Caco-2 (cell line): ENCODE measurements at regions not wholly inside any gene's neighbourhood (a gene's known extent, or its start where the extent isn't known, plus 50 kb on each side); places are given as distances from the start of the nearest gene placed in this dataset.

Source experiments
- BruUV-seq: library from RNA; stranded (reverse); fragments of 400-500 nt; replicated peaks from 2 replicates; lab custom pipeline; 2021; lab: Mats Ljungman, UMichigan
- CTCF ChIA-PET: fragments of 300-600 bp; sonication (Branson Sonifier 250); formaldehyde crosslinking; loops from one replicate; lab custom pipeline; 2022; ENCODE audit warnings: antibody characterized with exemption; lab: Charles Lee
- POLR2A ChIA-PET: fragments of 300-600 bp; sonication (Branson Sonifier 250); formaldehyde crosslinking; loops from one replicate; lab custom pipeline; 2022; ENCODE audit warnings: antibody characterized with exemption; lab: Charles Lee
- DNase-seq, 2 experiments: peaks; one replicate each; pipeline versions ENCODE4 v3.0.0 to v3.0.0-alpha.2; 2020 to 2022
- H3K27me3 ChIP-seq: replicated peaks from 2 replicates; pipeline ENCODE4 v1.6.0; 2011; ENCODE audit warnings: low read length; ENCODE audit not compliant: control insufficient read depth, insufficient read depth
- H3K36me3 ChIP-seq: 2 replicates; pipeline ENCODE4 v1.5.1; 2011; ENCODE audit warnings: low read length; ENCODE audit not compliant: control insufficient read depth, insufficient read depth
- H3K4me1 ChIP-seq: fragments of 250-450 bp; sonication (Bioruptor Pico); 2 replicates; pipeline ENCODE4 v1.5.1; 2020; ENCODE audit warnings: mild to moderate bottlenecking
- H3K4me3 ChIP-seq: 2 replicates; pipeline ENCODE4 v1.5.1; 2011; ENCODE audit warnings: low read depth, mild to moderate bottlenecking, control low read depth, low read length
- H3K9me3 ChIP-seq: fragments of 250-450 bp; sonication (Bioruptor Pico); 2 replicates; pipeline ENCODE4 v1.5.1; 2020; ENCODE audit warnings: mild to moderate bottlenecking, moderate library complexity
- H3K27ac Mint-ChIP-seq: one replicate; pipeline ENCODE4 v1.8.0; 2022; ENCODE audit warnings: mixed read lengths; ENCODE audit not compliant: unreplicated experiment
- H3K27me3 Mint-ChIP-seq: one replicate; pipeline ENCODE4 v1.8.0; 2022; ENCODE audit warnings: mixed read lengths; ENCODE audit not compliant: insufficient read depth, unreplicated experiment
- H3K36me3 Mint-ChIP-seq: one replicate; pipeline ENCODE4 v1.8.0; 2022; ENCODE audit warnings: mild to moderate bottlenecking, mixed read lengths; ENCODE audit not compliant: insufficient read depth, unreplicated experiment
- H3K4me1 Mint-ChIP-seq: one replicate; pipeline ENCODE4 v1.8.0; 2022; ENCODE audit warnings: low read depth, mixed read lengths; ENCODE audit not compliant: unreplicated experiment
- H3K4me3 Mint-ChIP-seq: one replicate; pipeline ENCODE4 v1.8.0; 2022; ENCODE audit warnings: mild to moderate bottlenecking, moderate library complexity, mixed read lengths; ENCODE audit not compliant: unreplicated experiment
- H3K9me3 Mint-ChIP-seq: one replicate; pipeline ENCODE4 v1.8.0; 2022; ENCODE audit warnings: mixed read lengths; ENCODE audit not compliant: unreplicated experiment
- CTCF ChIP-seq, 2 experiments: fragments of 200-600 bp in 1 of 2; IDR thresholded peaks; 1 replicate in 1 of 2; 2 replicates in 1 of 2; pipeline versions ENCODE4 v1.5.1 to v1.8.0; 2011 to 2022; ENCODE audit warnings: antibody characterized with exemption in 1 of 2, control low read depth in 1 of 2, inconsistent platforms in 1 of 2, low read depth in 1 of 2, low read length in 1 of 2, mild to moderate bottlenecking in 1 of 2, moderate library complexity in 1 of 2; ENCODE audit not compliant: insufficient read depth in 1 of 2, severe bottlenecking in 1 of 2, unreplicated experiment in 1 of 2
- intact Hi-C: fragments of 100-400 bp; cut with micrococcal nuclease; formaldehyde crosslinking; loops from one replicate; pipeline ENCODE4 v1.10.0; 2022; ENCODE audit not compliant: unreplicated experiment

- Histone ChIP-seq H3K9me3 (no peaks in the 10 kb centered on the region), H3K27me3 (no peaks in the 10 kb centered on the region), H3K4me1 (no peaks in the 10 kb centered on the region), H3K4me3 (no peak overlapping the region), H3K36me3 (no peaks in the 10 kb centered on the region)
- Mint-ChIP-seq H3K27ac (no peak overlapping the region), H3K4me1 (no peaks in the 10 kb centered on the region), H3K27me3 (no peaks in the 10 kb centered on the region), H3K36me3 (no peaks in the 10 kb centered on the region), H3K9me3 (no peaks in the 10 kb centered on the region), H3K4me3 (no peak overlapping the region)
- BruUV-seq: no TSS peak
- intact Hi-C loops: no loop called here
- ChIA-PET CTCF (no interaction called here), POLR2A (no interaction called here)
- TF ChIP-seq CTCF (IDR thresholded peaks at IDR 0.05; ENCODE audit: insufficient read depth in 1 of 2, low read depth in 1 of 2, low read length in 1 of 2, severe bottlenecking in 1 of 2, unreplicated experiment in 1 of 2): no peak
- DNase-seq: no peak
Observed at GRCh38 chrX:98338544-98338943, 1454.8 kb downstream of the RPA4 start.

- intact Hi-C loops: no loop called here
- no peaks in the 10 kb centered on the region for H3K27me3 Mint-ChIP-seq
- Histone ChIP-seq H3K9me3 (no peaks in the 10 kb centered on the region), H3K36me3 (no peaks in the 10 kb centered on the region), H3K4me3 (no peak overlapping the region), H3K4me1 (no peaks in the 10 kb centered on the region), H3K27me3 (no peaks in the 10 kb centered on the region)
- no peak overlapping the region for H3K27ac Mint-ChIP-seq
- no peaks in the 10 kb centered on the region for H3K36me3 Mint-ChIP-seq
- no peaks in the 10 kb centered on the region for H3K4me1 Mint-ChIP-seq
- no peaks in the 10 kb centered on the region for H3K9me3 Mint-ChIP-seq
- no peak for TF ChIP-seq CTCF (IDR thresholded peaks at IDR 0.05; ENCODE audit: insufficient read depth in 1 of 2, low read depth in 1 of 2, low read length in 1 of 2, severe bottlenecking in 1 of 2, unreplicated experiment in 1 of 2)
- CTCF ChIA-PET: no interaction called here
- no peak overlapping the region for H3K4me3 Mint-ChIP-seq
- no peak for DNase-seq
- POLR2A ChIA-PET: no interaction called here
- BruUV-seq: no TSS peak
Observed at GRCh38 chrX:98350940-98351339, 1467.2 kb downstream of the RPA4 start.

- Histone ChIP-seq H3K27me3 (no peaks in the 10 kb centered on the region), H3K9me3 (no peaks in the 10 kb centered on the region), H3K36me3 (no peaks in the 10 kb centered on the region), H3K4me1 (no peaks in the 10 kb centered on the region), H3K4me3 (no peak overlapping the region)
- intact Hi-C loops: no loop called here
- no TSS peak for BruUV-seq
- H3K4me1 Mint-ChIP-seq: no peaks in the 10 kb centered on the region
- H3K27me3 Mint-ChIP-seq: no peaks in the 10 kb centered on the region
- no peak overlapping the region for H3K4me3 Mint-ChIP-seq
- H3K9me3 Mint-ChIP-seq: peaks cover under 1% of the 10 kb centered on the region
- no peak overlapping the region for H3K27ac Mint-ChIP-seq
- no peaks in the 10 kb centered on the region for H3K36me3 Mint-ChIP-seq
- no peak for DNase-seq
- ChIA-PET POLR2A (no interaction called here), CTCF (no interaction called here)
- TF ChIP-seq CTCF (IDR thresholded peaks at IDR 0.05; ENCODE audit: insufficient read depth in 1 of 2, low read depth in 1 of 2, low read length in 1 of 2, severe bottlenecking in 1 of 2, unreplicated experiment in 1 of 2): no peak
Observed at GRCh38 chrX:98357146-98357545, 1473.4 kb downstream of the RPA4 start.
